ENCODE measurements at regions not wholly inside any gene's neighbourhood (a gene's known extent, or its start where the extent isn't known, plus 50 kb on each side); places are given as distances from the start of the nearest gene placed in this dataset.

- Mint-ChIP-seq H3K4me1 (ENCODE audit: low read depth) (no peaks in the 10 kb centered on the region), H3K4me3 (no peak overlapping the region), H3K27me3 (no peaks in the 10 kb centered on the region), H3K27ac (no peak overlapping the region), H3K9me3 (no peaks in the 10 kb centered on the region), H3K36me3 (ENCODE audit: low read depth) (no peaks in the 10 kb centered on the region)
- intact Hi-C loops (cut with micrococcal nuclease) = no loop called here
Observed at GRCh38 chr10:57288754-57289153, 927.7 kb upstream of the ZWINT start.

DNA sequence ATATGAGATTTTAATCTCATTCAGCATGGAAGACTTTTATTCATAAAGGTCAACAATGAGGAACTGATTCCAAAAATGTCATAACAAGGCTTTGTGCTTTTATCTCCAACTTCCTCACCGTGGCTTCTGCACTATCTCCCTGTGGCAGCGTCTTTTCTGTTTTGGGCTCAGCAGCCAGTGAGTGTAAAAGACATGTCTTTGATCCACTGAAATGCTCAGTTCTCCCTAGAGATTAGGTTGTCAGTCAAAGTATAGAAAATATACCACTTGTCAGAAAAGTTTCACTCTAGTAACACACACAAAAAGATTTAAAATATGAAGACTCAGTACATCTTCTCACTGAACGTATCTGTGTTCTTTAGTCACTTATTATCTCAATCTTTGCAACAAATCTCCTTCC, 901.8 kb upstream of the ZWINT start:
- H3K4me1 Mint-ChIP-seq (ENCODE audit: low read depth) = no peaks in the 10 kb centered on the region
- H3K27ac Mint-ChIP-seq = no peak overlapping the region
- H3K9me3 Mint-ChIP-seq = peaks cover 12% of the 10 kb centered on the region
- no peaks in the 10 kb centered on the region for H3K27me3 Mint-ChIP-seq
- intact Hi-C loops (cut with micrococcal nuclease) = no loop called here
- no peaks in the 10 kb centered on the region for H3K36me3 Mint-ChIP-seq (ENCODE audit: low read depth)
- H3K4me3 Mint-ChIP-seq = no peak overlapping the region

- Mint-ChIP-seq H3K4me1 (ENCODE audit: low read depth) (no peaks in the 10 kb centered on the region), H3K4me3 (no peak overlapping the region), H3K27ac (no peak overlapping the region), H3K36me3 (ENCODE audit: low read depth) (no peaks in the 10 kb centered on the region), H3K9me3 (peaks cover 20% of the 10 kb centered on the region), H3K27me3 (no peaks in the 10 kb centered on the region)
- intact Hi-C loops (cut with micrococcal nuclease) = no loop called here
Observed at GRCh38 chr10:57260175-57260574, 899.1 kb upstream of the ZWINT start.

GRCh38 chr10:57249615-57250281, 888.7 kb upstream of the ZWINT start:
- Mint-ChIP-seq H3K4me3 (no peak overlapping the region), H3K4me1 (ENCODE audit: low read depth) (no peaks in the 10 kb centered on the region), H3K27ac (no peak overlapping the region), H3K9me3 (peaks cover 9% of the 10 kb centered on the region), H3K36me3 (ENCODE audit: low read depth) (no peaks in the 10 kb centered on the region), H3K27me3 (no peaks in the 10 kb centered on the region)
- intact Hi-C loops (cut with micrococcal nuclease) = no loop called here

DNA sequence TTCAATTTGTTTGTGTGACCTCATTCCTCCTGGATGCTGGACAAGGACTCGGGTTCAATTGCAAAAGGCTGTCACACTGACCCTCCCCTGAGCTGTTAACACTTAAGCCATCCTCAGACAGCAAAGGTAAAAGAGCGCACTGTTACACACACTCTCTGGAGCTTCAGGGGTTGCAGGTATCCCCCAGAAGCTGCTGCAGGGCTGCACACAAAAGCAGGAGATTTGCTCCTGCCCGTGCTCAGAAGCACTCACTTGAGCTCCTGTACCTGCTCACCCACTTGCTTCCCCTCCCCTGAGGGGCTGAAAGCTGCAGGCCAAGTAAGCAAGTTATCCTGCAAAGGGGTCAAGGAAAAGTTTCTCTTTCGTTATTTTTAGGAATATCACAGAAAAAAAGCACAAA, 886.2 kb upstream of the ZWINT start:
- intact Hi-C loops (cut with micrococcal nuclease) = no loop called here
- Mint-ChIP-seq H3K27me3 (no peaks in the 10 kb centered on the region), H3K36me3 (ENCODE audit: low read depth) (no peaks in the 10 kb centered on the region), H3K4me1 (ENCODE audit: low read depth) (no peaks in the 10 kb centered on the region), H3K27ac (no peak overlapping the region), H3K4me3 (no peak overlapping the region), H3K9me3 (peaks cover 9% of the 10 kb centered on the region)

GRCh38 chr10:57225920-57226319, 864.9 kb upstream of the ZWINT start:
- no peaks in the 10 kb centered on the region for H3K27me3 Mint-ChIP-seq
- no peaks in the 10 kb centered on the region for H3K36me3 Mint-ChIP-seq (ENCODE audit: low read depth)

DNA sequence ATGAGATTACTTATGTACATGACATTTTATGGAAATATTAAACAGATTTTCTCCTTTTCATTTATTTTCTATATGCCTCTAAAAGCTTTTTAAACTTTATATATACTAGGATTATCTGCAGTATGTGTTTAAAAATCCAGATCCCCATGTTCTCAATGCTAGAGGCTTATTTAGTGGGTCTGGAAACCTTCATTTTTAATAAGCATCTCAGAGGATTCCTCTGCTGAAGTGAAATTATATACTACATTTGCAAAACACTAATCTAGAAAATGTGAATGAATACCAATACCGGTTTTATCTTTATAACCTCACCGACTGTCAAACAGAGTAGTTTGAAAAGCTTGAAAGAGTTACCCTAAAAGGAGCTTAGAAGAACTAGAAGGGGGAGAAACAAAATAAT, 863.8 kb upstream of the ZWINT start:
- intact Hi-C loops (cut with micrococcal nuclease) = no loop called here
- Mint-ChIP-seq H3K4me1 (ENCODE audit: low read depth) (no peaks in the 10 kb centered on the region), H3K9me3 (no peaks in the 10 kb centered on the region), H3K4me3 (no peak overlapping the region), H3K27ac (no peak overlapping the region), H3K36me3 (ENCODE audit: low read depth) (no peaks in the 10 kb centered on the region), H3K27me3 (no peaks in the 10 kb centered on the region)

More at GRCh38 chr10:57225920-57226319, 864.9 kb upstream of the ZWINT start:
- Mint-ChIP-seq H3K4me1 (ENCODE audit: low read depth) (no peaks in the 10 kb centered on the region), H3K27ac (no peak overlapping the region), H3K9me3 (peaks cover 3% of the 10 kb centered on the region), H3K4me3 (no peak overlapping the region)
- intact Hi-C loops (cut with micrococcal nuclease) = no loop called here

- Mint-ChIP-seq H3K9me3 (peaks cover 8% of the 10 kb centered on the region), H3K36me3 (ENCODE audit: low read depth) (no peaks in the 10 kb centered on the region), H3K4me1 (ENCODE audit: low read depth) (no peaks in the 10 kb centered on the region), H3K4me3 (no peak overlapping the region), H3K27ac (no peak overlapping the region), H3K27me3 (no peaks in the 10 kb centered on the region)
- intact Hi-C loops (cut with micrococcal nuclease) = no loop called here
Observed at GRCh38 chr10:57222603-57223002, 861.5 kb upstream of the ZWINT start.

- H3K9me3 Mint-ChIP-seq = peaks cover 8% of the 10 kb centered on the region
- H3K4me1 Mint-ChIP-seq (ENCODE audit: low read depth) = no peaks in the 10 kb centered on the region
- intact Hi-C loops (cut with micrococcal nuclease) = no loop called here
- H3K4me3 Mint-ChIP-seq = no peak overlapping the region
- H3K27me3 Mint-ChIP-seq = no peaks in the 10 kb centered on the region
- H3K27ac Mint-ChIP-seq = no peak overlapping the region
- H3K36me3 Mint-ChIP-seq (ENCODE audit: low read depth) = no peaks in the 10 kb centered on the region
Observed at GRCh38 chr10:57222129-57222528, 861.1 kb upstream of the ZWINT start.

- Mint-ChIP-seq H3K27ac (no peak overlapping the region), H3K27me3 (no peaks in the 10 kb centered on the region), H3K36me3 (ENCODE audit: low read depth) (no peaks in the 10 kb centered on the region), H3K4me3 (no peak overlapping the region), H3K9me3 (peaks cover 8% of the 10 kb centered on the region), H3K4me1 (ENCODE audit: low read depth) (no peaks in the 10 kb centered on the region)
- intact Hi-C loops (cut with micrococcal nuclease) = no loop called here
Observed at GRCh38 chr10:57221674-57222073, 860.6 kb upstream of the ZWINT start.

- no peaks in the 10 kb centered on the region for H3K36me3 Mint-ChIP-seq (ENCODE audit: low read depth)
- peaks cover 8% of the 10 kb centered on the region for H3K9me3 Mint-ChIP-seq
- H3K27ac Mint-ChIP-seq = no peak overlapping the region
- H3K4me3 Mint-ChIP-seq = no peak overlapping the region
- intact Hi-C loops (cut with micrococcal nuclease) = no loop called here
- H3K27me3 Mint-ChIP-seq = no peaks in the 10 kb centered on the region
- H3K4me1 Mint-ChIP-seq (ENCODE audit: low read depth) = no peaks in the 10 kb centered on the region
Observed at GRCh38 chr10:57218382-57218781, 857.3 kb upstream of the ZWINT start.

GRCh38 chr10:57202356-57202755, 841.3 kb upstream of the ZWINT start:
- no peaks in the 10 kb centered on the region for H3K27me3 Mint-ChIP-seq
- intact Hi-C loops (cut with micrococcal nuclease) = no loop called here
- H3K4me1 Mint-ChIP-seq (ENCODE audit: low read depth) = no peaks in the 10 kb centered on the region
- H3K4me3 Mint-ChIP-seq = no peak overlapping the region
- H3K36me3 Mint-ChIP-seq (ENCODE audit: low read depth) = no peaks in the 10 kb centered on the region
- no peak overlapping the region for H3K27ac Mint-ChIP-seq
- H3K9me3 Mint-ChIP-seq = peaks cover 9% of the 10 kb centered on the region

DNA sequence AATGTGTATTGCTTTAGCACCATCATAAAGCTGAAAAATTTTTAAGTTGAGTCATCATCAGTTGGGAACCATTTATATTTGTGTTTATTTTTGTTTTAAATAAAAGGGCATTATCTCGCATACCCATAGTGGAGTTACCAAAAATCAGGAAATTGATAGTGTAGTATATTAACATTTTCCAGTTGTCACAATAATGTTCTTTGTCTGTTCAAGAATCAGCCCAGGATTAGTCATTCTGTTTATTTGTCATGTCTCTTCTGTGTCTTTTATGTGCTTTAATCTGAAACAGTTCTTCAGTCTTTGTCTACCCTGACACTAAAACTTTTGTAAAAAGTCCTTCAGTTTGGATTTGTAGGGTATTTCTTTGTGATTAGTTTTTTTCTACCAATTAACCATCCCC, 827.8 kb upstream of the ZWINT start:
- H3K4me3 Mint-ChIP-seq = no peak overlapping the region
- H3K4me1 Mint-ChIP-seq (ENCODE audit: low read depth) = no peaks in the 10 kb centered on the region
- no peaks in the 10 kb centered on the region for H3K27me3 Mint-ChIP-seq
- H3K9me3 Mint-ChIP-seq = no peaks in the 10 kb centered on the region
- intact Hi-C loops (cut with micrococcal nuclease) = no loop called here
- H3K27ac Mint-ChIP-seq = no peak overlapping the region
- H3K36me3 Mint-ChIP-seq (ENCODE audit: low read depth) = no peaks in the 10 kb centered on the region

DNA sequence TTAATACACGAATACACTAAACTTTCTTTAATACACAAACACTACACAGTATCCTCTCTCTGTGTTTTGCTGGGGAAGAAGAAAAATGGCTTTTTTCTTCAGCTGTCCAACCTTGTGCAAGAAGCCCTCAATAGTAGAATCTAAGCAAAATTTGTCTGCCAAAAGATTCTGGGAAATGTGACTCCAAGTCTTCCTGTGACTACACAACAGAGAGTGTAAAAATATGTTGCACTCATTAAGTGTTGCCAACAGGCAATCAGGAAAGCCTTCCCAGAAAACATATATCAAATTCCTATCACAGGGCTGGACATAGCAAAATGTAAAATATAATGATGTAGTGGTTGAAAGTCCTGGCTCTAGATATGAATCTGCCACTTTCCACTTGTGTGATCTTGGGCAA, 825.1 kb upstream of the ZWINT start:
- intact Hi-C loops (cut with micrococcal nuclease) = no loop called here
- Mint-ChIP-seq H3K36me3 (ENCODE audit: low read depth) (no peaks in the 10 kb centered on the region), H3K4me3 (no peak overlapping the region), H3K4me1 (ENCODE audit: low read depth) (no peaks in the 10 kb centered on the region), H3K27ac (no peak overlapping the region), H3K27me3 (no peaks in the 10 kb centered on the region), H3K9me3 (no peaks in the 10 kb centered on the region)

DNA sequence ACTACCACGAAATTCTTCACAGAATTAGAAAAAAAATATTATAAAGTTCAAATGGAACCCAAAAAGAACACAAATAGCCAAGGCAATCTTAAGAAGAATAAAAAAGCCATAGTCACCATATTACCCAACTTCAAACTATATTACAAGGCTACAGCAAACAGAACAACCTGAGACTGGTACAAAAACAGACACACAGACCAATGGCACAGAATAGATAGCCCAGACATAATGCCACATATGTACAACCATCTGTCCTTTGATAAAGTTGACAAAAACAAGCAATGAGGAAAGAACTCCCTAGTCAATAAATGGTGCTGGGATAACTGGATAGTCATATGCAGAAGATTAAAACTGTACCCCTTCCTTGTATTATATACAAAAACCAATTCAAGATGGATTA, 808.5 kb upstream of the ZWINT start:
- Mint-ChIP-seq H3K4me1 (ENCODE audit: low read depth) (no peaks in the 10 kb centered on the region), H3K4me3 (no peak overlapping the region), H3K27ac (no peak overlapping the region), H3K9me3 (peaks cover 27% of the 10 kb centered on the region), H3K36me3 (ENCODE audit: low read depth) (no peaks in the 10 kb centered on the region), H3K27me3 (no peaks in the 10 kb centered on the region)
- intact Hi-C loops (cut with micrococcal nuclease) = no loop called here

Data from dendritic cell treated with granulocyte-macrophage colony-stimulating factor and Interleukin-4, amounts not matched to agents 40 ng/mL and 50 ng/mL, for 4 days (primary cell).